ENCODE measurements at regions not wholly inside any gene's neighbourhood (a gene's known extent, or its start where the extent isn't known, plus 50 kb on each side); places are given as distances from the start of the nearest gene placed in this dataset.

DNA sequence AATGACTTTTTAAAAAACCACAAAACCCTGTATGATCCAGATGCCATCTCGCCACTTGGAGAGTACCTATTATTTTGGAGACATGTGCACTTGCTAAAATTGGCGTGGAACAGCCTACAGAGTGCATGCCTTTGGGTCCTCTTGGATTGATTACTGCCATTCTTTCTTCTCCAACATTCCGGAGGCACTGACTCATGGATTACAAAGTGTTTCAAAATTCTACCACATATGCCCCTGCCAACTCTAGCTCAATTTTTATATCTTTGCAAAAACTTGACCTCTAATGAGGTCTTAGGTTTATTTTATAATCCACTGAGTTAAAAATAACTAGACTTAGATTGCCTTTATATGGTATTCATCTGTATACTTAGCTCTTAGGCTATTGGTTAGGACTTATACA is 55.8 kb upstream of the KIF5B start:
- Mint-ChIP-seq H3K36me3 (ENCODE audit: low read depth) (no peaks in the 10 kb centered on the region), H3K4me1 (no peaks in the 10 kb centered on the region), H3K27ac (no peak overlapping the region), H3K27me3 (ENCODE audit: insufficient read depth, low read depth, poor library complexity) (peaks cover 2% of the 10 kb centered on the region), H3K9me3 (peaks cover 3% of the 10 kb centered on the region; the same call in 1 of the 3 replicates), H3K4me3 (no peak overlapping the region)
- Histone ChIP-seq H3K4me3 (no peak overlapping the region), H3K4me1 (ENCODE audit: insufficient read depth) (no peaks in the 10 kb centered on the region), H3K27ac (ENCODE audit: low read depth) (no peak overlapping the region), H3K36me3 (ENCODE audit: insufficient read depth) (no peaks in the 10 kb centered on the region), H2AFZ (no peak overlapping the region), H3K79me2 (replicated peaks; ENCODE audit: insufficient read depth) (no peaks in the 10 kb centered on the region), H3K27me3 (ENCODE audit: insufficient read depth) (no peaks in the 10 kb centered on the region), H3K9me2 (ENCODE audit: insufficient read depth) (peaks cover 4% of the 10 kb centered on the region; the same call in 1 of the 2 replicates), H4K20me1 (replicated peaks; ENCODE audit: insufficient read depth) (no peaks in the 10 kb centered on the region), H3K4me2 (no peak overlapping the region), H3F3A (replicated peaks; ENCODE audit: low read depth) (no peaks in the 10 kb centered on the region)
- ATAC-seq (no peak), DNase-seq (ENCODE audit: low spot score) (no peak)
- TF ChIP-seq CREB1 (CRISPR knock-in tag; IDR thresholded peaks at IDR 0.05; ENCODE audit: low read depth) (no peak), NANOG (IDR thresholded peaks at IDR 0.05; ENCODE audit: borderline replicate concordance) (no peak), EZH2phosphoT487 (IDR thresholded peaks at IDR 0.05; ENCODE audit: unreplicated experiment) (no peak), JUNB (IDR thresholded peaks at IDR 0.05; ENCODE audit: unreplicated experiment) (no peak), EZH2 (IDR thresholded peaks at IDR 0.05; ENCODE audit: low read depth, unreplicated experiment) (no peak), ZNF114 (CRISPR knock-in tag; IDR thresholded peaks at IDR 0.05) (no peak), STAT1 (IDR thresholded peaks at IDR 0.05; ENCODE audit: unreplicated experiment) (no peak), ZNF331 (CRISPR knock-in tag; IDR thresholded peaks at IDR 0.05; ENCODE audit: low read depth) (no peak)
- TF ChIP-seq, protein P1, sequence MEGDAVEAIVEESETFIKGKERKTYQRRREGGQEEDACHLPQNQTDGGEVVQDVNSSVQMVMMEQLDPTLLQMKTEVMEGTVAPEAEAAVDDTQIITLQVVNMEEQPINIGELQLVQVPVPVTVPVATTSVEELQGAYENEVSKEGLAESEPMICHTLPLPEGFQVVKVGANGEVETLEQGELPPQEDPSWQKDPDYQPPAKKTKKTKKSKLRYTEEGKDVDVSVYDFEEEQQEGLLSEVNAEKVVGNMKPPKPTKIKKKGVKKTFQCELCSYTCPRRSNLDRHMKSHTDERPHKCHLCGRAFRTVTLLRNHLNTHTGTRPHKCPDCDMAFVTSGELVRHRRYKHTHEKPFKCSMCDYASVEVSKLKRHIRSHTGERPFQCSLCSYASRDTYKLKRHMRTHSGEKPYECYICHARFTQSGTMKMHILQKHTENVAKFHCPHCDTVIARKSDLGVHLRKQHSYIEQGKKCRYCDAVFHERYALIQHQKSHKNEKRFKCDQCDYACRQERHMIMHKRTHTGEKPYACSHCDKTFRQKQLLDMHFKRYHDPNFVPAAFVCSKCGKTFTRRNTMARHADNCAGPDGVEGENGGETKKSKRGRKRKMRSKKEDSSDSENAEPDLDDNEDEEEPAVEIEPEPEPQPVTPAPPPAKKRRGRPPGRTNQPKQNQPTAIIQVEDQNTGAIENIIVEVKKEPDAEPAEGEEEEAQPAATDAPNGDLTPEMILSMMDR (conservative IDR thresholded peaks at IDR 0.05; ENCODE audit: low read depth in 2 of 2), result no peak
- TF ChIP-seq, protein P2, sequence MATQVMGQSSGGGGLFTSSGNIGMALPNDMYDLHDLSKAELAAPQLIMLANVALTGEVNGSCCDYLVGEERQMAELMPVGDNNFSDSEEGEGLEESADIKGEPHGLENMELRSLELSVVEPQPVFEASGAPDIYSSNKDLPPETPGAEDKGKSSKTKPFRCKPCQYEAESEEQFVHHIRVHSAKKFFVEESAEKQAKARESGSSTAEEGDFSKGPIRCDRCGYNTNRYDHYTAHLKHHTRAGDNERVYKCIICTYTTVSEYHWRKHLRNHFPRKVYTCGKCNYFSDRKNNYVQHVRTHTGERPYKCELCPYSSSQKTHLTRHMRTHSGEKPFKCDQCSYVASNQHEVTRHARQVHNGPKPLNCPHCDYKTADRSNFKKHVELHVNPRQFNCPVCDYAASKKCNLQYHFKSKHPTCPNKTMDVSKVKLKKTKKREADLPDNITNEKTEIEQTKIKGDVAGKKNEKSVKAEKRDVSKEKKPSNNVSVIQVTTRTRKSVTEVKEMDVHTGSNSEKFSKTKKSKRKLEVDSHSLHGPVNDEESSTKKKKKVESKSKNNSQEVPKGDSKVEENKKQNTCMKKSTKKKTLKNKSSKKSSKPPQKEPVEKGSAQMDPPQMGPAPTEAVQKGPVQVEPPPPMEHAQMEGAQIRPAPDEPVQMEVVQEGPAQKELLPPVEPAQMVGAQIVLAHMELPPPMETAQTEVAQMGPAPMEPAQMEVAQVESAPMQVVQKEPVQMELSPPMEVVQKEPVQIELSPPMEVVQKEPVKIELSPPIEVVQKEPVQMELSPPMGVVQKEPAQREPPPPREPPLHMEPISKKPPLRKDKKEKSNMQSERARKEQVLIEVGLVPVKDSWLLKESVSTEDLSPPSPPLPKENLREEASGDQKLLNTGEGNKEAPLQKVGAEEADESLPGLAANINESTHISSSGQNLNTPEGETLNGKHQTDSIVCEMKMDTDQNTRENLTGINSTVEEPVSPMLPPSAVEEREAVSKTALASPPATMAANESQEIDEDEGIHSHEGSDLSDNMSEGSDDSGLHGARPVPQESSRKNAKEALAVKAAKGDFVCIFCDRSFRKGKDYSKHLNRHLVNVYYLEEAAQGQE (IDR thresholded peaks at IDR 0.05; ENCODE audit: unreplicated experiment), result no peak
- TF ChIP-seq, protein P3, sequence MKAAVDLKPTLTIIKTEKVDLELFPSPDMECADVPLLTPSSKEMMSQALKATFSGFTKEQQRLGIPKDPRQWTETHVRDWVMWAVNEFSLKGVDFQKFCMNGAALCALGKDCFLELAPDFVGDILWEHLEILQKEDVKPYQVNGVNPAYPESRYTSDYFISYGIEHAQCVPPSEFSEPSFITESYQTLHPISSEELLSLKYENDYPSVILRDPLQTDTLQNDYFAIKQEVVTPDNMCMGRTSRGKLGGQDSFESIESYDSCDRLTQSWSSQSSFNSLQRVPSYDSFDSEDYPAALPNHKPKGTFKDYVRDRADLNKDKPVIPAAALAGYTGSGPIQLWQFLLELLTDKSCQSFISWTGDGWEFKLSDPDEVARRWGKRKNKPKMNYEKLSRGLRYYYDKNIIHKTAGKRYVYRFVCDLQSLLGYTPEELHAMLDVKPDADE (IDR thresholded peaks at IDR 0.05), result no peak
- TF ChIP-seq, protein P4, sequence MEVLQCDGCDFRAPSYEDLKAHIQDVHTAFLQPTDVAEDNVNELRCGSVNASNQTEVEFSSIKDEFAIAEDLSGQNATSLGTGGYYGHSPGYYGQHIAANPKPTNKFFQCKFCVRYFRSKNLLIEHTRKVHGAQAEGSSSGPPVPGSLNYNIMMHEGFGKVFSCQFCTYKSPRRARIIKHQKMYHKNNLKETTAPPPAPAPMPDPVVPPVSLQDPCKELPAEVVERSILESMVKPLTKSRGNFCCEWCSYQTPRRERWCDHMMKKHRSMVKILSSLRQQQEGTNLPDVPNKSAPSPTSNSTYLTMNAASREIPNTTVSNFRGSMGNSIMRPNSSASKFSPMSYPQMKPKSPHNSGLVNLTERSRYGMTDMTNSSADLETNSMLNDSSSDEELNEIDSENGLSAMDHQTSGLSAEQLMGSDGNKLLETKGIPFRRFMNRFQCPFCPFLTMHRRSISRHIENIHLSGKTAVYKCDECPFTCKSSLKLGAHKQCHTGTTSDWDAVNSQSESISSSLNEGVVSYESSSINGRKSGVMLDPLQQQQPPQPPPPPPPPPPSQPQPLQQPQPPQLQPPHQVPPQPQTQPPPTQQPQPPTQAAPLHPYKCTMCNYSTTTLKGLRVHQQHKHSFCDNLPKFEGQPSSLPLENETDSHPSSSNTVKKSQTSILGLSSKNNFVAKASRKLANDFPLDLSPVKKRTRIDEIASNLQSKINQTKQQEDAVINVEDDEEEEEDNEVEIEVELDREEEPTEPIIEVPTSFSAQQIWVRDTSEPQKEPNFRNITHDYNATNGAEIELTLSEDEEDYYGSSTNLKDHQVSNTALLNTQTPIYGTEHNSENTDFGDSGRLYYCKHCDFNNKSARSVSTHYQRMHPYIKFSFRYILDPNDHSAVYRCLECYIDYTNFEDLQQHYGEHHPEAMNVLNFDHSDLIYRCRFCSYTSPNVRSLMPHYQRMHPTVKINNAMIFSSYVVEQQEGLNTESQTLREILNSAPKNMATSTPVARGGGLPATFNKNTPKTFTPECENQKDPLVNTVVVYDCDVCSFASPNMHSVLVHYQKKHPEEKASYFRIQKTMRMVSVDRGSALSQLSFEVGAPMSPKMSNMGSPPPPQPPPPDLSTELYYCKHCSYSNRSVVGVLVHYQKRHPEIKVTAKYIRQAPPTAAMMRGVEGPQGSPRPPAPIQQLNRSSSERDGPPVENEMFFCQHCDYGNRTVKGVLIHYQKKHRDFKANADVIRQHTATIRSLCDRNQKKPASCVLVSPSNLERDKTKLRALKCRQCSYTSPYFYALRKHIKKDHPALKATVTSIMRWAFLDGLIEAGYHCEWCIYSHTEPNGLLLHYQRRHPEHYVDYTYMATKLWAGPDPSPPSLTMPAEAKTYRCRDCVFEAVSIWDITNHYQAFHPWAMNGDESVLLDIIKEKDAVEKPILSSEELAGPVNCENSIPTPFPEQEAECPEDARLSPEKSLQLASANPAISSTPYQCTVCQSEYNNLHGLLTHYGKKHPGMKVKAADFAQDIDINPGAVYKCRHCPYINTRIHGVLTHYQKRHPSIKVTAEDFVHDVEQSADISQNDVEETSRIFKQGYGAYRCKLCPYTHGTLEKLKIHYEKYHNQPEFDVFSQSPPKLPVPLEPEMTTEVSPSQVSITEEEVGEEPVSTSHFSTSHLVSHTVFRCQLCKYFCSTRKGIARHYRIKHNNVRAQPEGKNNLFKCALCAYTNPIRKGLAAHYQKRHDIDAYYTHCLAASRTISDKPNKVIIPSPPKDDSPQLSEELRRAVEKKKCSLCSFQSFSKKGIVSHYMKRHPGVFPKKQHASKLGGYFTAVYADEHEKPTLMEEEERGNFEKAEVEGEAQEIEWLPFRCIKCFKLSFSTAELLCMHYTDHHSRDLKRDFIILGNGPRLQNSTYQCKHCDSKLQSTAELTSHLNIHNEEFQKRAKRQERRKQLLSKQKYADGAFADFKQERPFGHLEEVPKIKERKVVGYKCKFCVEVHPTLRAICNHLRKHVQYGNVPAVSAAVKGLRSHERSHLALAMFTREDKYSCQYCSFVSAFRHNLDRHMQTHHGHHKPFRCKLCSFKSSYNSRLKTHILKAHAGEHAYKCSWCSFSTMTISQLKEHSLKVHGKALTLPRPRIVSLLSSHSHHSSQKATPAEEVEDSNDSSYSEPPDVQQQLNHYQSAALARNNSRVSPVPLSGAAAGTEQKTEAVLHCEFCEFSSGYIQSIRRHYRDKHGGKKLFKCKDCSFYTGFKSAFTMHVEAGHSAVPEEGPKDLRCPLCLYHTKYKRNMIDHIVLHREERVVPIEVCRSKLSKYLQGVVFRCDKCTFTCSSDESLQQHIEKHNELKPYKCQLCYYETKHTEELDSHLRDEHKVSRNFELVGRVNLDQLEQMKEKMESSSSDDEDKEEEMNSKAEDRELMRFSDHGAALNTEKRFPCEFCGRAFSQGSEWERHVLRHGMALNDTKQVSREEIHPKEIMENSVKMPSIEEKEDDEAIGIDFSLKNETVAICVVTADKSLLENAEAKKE (CRISPR knock-in tag; IDR thresholded peaks at IDR 0.05), result no peak
